ENCODE measurements at regions not wholly inside any gene's neighbourhood (a gene's known extent, or its start where the extent isn't known, plus 50 kb on each side); places are given as distances from the start of the nearest gene placed in this dataset.

DNA sequence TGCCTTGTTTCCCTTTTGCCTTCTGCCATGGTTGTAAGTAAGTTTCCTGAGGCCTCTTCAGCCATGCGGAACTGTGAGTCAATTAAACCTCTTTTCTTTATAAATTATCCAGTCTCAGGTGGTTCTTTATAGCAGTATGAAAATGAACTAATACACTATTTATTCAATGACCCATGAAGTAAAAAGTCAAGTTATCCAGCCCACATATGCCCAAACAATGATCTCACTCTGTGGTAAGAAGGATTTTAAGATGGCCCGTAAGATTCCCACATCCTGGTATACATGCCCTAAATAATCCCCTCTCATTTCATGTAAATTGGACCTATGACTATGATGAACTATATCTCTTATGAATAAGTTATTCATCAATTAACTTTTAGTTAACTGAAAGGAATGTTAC, 1008.3 kb upstream of the B3GALT2 start:
- no peak for TF ChIP-seq MYC (IDR thresholded peaks at IDR 0.05; ENCODE audit: low read depth, low read length)
- TF ChIP-seq MAX (IDR thresholded peaks at IDR 0.05; ENCODE audit: insufficient read depth, insufficient read length) = no peak
- no peak for TF ChIP-seq GATA2 (IDR thresholded peaks at IDR 0.05; ENCODE audit: insufficient read depth, insufficient read length, low read depth, low read length)
- no peak for TF ChIP-seq EZH2 (IDR thresholded peaks at IDR 0.05; ENCODE audit: borderline replicate concordance, low read depth, low read length, severe bottlenecking)
- TF ChIP-seq POLR2AphosphoS5 (IDR thresholded peaks at IDR 0.05; ENCODE audit: insufficient read depth, low read depth, low read length) = no peak
- no peak for TF ChIP-seq FOS (IDR thresholded peaks at IDR 0.05; ENCODE audit: borderline replicate concordance, insufficient read depth, low read length)
- no peak for TF ChIP-seq POLR2A (IDR thresholded peaks at IDR 0.05; ENCODE audit: low read depth, low read length)
- no peak for TF ChIP-seq CTCF (IDR thresholded peaks at IDR 0.05; ENCODE audit: extremely low read depth in 1 of 2, insufficient read depth in 1 of 2, low read depth in 1 of 2, low read length in 2 of 2)
- TF ChIP-seq JUN (IDR thresholded peaks at IDR 0.05; ENCODE audit: borderline replicate concordance, insufficient read depth, insufficient read length, low read depth) = no peak
- no peaks in the 10 kb centered on the region for H4K20me1 ChIP-seq (replicated peaks; ENCODE audit: control insufficient read depth, extremely low read depth, insufficient read depth, low read length)
- H3K79me2 ChIP-seq (ENCODE audit: control insufficient read depth, insufficient read depth, low read length) = no peaks in the 10 kb centered on the region
- H3K27ac ChIP-seq (ENCODE audit: insufficient read depth, low read depth, low read length) = no peak overlapping the region
- no peaks in the 10 kb centered on the region for H3K9me1 ChIP-seq (replicated peaks; ENCODE audit: control insufficient read depth, extremely low read depth, insufficient read depth, low read length)
- no peaks in the 10 kb centered on the region for H3K9me3 ChIP-seq (replicated peaks; ENCODE audit: control insufficient read depth, insufficient read depth, low read length)
- no peak overlapping the region for H3K9ac ChIP-seq (replicated peaks; ENCODE audit: extremely low read depth, insufficient read depth, low read length)
- no TSS peak for BruUV-seq (replicated peaks)
- intact Hi-C loops (cut with micrococcal nuclease) (no loop called here), dilution Hi-C loops (cut with MboI; ENCODE audit: extremely low pct_ligation_motif_present, low sequenced_read_pairs) (no loop called here)
- ChIA-PET POLR2A (no interaction called here), CTCF (no interaction called here)
- DNase-seq (ENCODE audit: low read depth, low spot score) (no peak), FAIRE-seq (no peak)
- H3K4me3 ChIP-seq (replicated peaks in 1 of 3; ENCODE audit: insufficient read depth in 1 of 3, low read depth in 1 of 3, low read length in 3 of 3) = no peak overlapping the region
- H3K36me3 ChIP-seq (ENCODE audit: control insufficient read depth in 2 of 2, extremely low read depth in 1 of 2, insufficient read depth in 2 of 2, low read length in 2 of 2) = no peaks in the 10 kb centered on the region
- H3K4me2 ChIP-seq (ENCODE audit: insufficient read depth, low read length) = no peak overlapping the region
- no peaks in the 10 kb centered on the region for H3K27me3 ChIP-seq (ENCODE audit: control insufficient read depth in 2 of 2, insufficient read depth in 2 of 2, low read length in 2 of 2)
- no peaks in the 10 kb centered on the region for H3K4me1 ChIP-seq (ENCODE audit: control insufficient read depth, extremely low read depth, insufficient read depth, low read length)
- no peak overlapping the region for H2AFZ ChIP-seq (ENCODE audit: low read depth, low read length)
